Keratinocyte (primary cell): ENCODE measurements at regions not wholly inside any gene's neighbourhood (a gene's known extent, or its start where the extent isn't known, plus 50 kb on each side); places are given as distances from the start of the nearest gene placed in this dataset.

Experiments
- DNase-seq: peaks from one replicate; pipeline ENCODE4 v3.0.0-alpha.2; 2011; ENCODE audit warnings: low read depth, missing footprints, low spot score
- FAIRE-seq: peaks from 2 replicates; lab custom pipeline; 2011; peaks lifted over from hg19 to GRCh38; lab: Jason Lieb, UNC
- H2AFZ ChIP-seq: 2 replicates; pipeline ENCODE4 v1.6.0; 2012; ENCODE audit warnings: low read length, control low read depth, inconsistent platforms; ENCODE audit not compliant: control insufficient read depth
- H3K27ac ChIP-seq: 2 replicates; pipeline ENCODE4 v1.5.1; 2011; ENCODE audit warnings: low read length; ENCODE audit not compliant: control insufficient read depth, insufficient read depth
- H3K27me3 ChIP-seq: 3 replicates; pipeline ENCODE4 v1.6.0; 2011; ENCODE audit warnings: low read length; ENCODE audit not compliant: control insufficient read depth, insufficient read depth; ENCODE audit errors: extremely low read depth
- H3K36me3 ChIP-seq, 2 experiments: 2 replicates in 1 of 2; 3 replicates in 1 of 2; pipeline ENCODE4 v1.5.1; 2011; ENCODE audit warnings: low read length in 2 of 2, mild to moderate bottlenecking in 1 of 2; ENCODE audit not compliant: control insufficient read depth in 2 of 2, insufficient read depth in 2 of 2; ENCODE audit errors: extremely low read depth in 1 of 2
- H3K4me1 ChIP-seq: 3 replicates; pipeline ENCODE4 v1.5.1; 2011; ENCODE audit warnings: low read length; ENCODE audit not compliant: control insufficient read depth, insufficient read depth; ENCODE audit errors: extremely low read depth
- H3K4me2 ChIP-seq: 3 replicates; pipeline ENCODE4 v1.6.0; 2011; ENCODE audit warnings: low read depth, low read length; ENCODE audit not compliant: control insufficient read depth, insufficient read depth; ENCODE audit errors: extremely low read depth
- H3K4me3 ChIP-seq, 3 experiments: fragments of 200-600 bp in 1 of 3; sonication (generic) in 1 of 3; 2 replicates in 2 of 3; 3 replicates in 1 of 3; pipeline ENCODE4 v1.5.1; 2011 to 2016; ENCODE audit warnings: low read length in 3 of 3, mild to moderate bottlenecking in 3 of 3, control low read depth in 2 of 3, inconsistent platforms in 1 of 3, low read depth in 1 of 3, mixed read lengths in 1 of 3, mixed run types in 1 of 3, moderate library complexity in 1 of 3; ENCODE audit not compliant: control insufficient read depth in 2 of 3, insufficient read depth in 2 of 3; ENCODE audit errors: extremely low read depth in 1 of 3
- H3K79me2 ChIP-seq: 2 replicates; pipeline ENCODE4 v1.6.0; 2012; ENCODE audit warnings: low read length; ENCODE audit not compliant: control insufficient read depth, insufficient read depth
- H3K9ac ChIP-seq: 3 replicates; pipeline ENCODE4 v1.6.0; 2011; ENCODE audit warnings: low read length; ENCODE audit not compliant: control insufficient read depth, insufficient read depth; ENCODE audit errors: extremely low read depth
- H3K9me1 ChIP-seq: 3 replicates; pipeline ENCODE4 v1.6.0; 2011; ENCODE audit warnings: low read length; ENCODE audit not compliant: control insufficient read depth, insufficient read depth; ENCODE audit errors: extremely low read depth
- H3K9me3 ChIP-seq: 2 replicates; pipeline ENCODE4 v1.5.1; 2012; ENCODE audit warnings: low read depth, low read length; ENCODE audit not compliant: control insufficient read depth
- H4K20me1 ChIP-seq: 3 replicates; pipeline ENCODE4 v1.6.0; 2011; ENCODE audit warnings: low read length; ENCODE audit not compliant: control insufficient read depth, insufficient read depth; ENCODE audit errors: extremely low read depth
- EZH2 ChIP-seq: IDR thresholded peaks from one replicate; pipeline ENCODE4 v1.6.1; 2012; ENCODE audit warnings: inconsistent platforms, mild to moderate bottlenecking, low read length, moderate library complexity
- dilution Hi-C: fragments of 300-500 bp; cut with MboI; formaldehyde crosslinking; loops from one replicate; pipeline ENCODE4 v1.7.0; 2020; ENCODE audit warnings: low sequenced_read_pairs; ENCODE audit not compliant: extremely low pct_ligation_motif_present
- TF ChIP-seq, protein P1 (sequence below), 3 experiments: IDR thresholded peaks in 1 of 3; conservative IDR thresholded peaks in 1 of 3; optimal IDR thresholded peaks in 1 of 3; 2 replicates in 2 of 3; 3 replicates in 1 of 3; pipeline versions ENCODE3 to v1.5.1; 2011; ENCODE audit warnings: low read length in 3 of 3, mild to moderate bottlenecking in 3 of 3, moderate library complexity in 2 of 3, control low read depth in 1 of 3, inconsistent platforms in 1 of 3; ENCODE audit not compliant: insufficient read depth in 2 of 3; ENCODE audit errors: extremely low read depth in 1 of 3

DNA sequence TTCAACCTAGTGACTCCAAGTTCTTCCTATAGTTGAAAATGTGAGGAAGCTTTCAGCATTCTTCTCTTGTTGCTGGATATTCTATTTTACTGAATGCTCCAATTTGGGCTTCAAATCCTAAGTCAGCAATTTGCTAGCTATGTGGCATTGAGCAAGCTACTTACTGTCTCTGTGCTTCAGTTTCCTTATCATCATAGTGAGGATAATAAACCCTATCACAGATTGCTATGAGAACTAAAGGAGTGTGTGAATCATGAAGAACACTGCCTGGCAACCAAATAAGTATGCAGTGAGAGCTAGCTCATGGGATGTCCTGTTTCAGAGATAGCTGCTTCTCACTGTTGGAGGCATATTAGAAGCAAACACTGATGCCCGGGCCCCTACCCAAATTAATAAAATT is 163.8 kb upstream of the CDIN1 start:
- H3K9me1 ChIP-seq = no peaks in the 10 kb centered on the region
- no peak overlapping the region for H3K27ac ChIP-seq
- no peak overlapping the region for H2AFZ ChIP-seq
- no peaks in the 10 kb centered on the region for H3K9me3 ChIP-seq
- no peaks in the 10 kb centered on the region for H3K27me3 ChIP-seq
- FAIRE-seq (peak; percentile 23), DNase-seq (no peak)
- TF ChIP-seq, protein P1, sequence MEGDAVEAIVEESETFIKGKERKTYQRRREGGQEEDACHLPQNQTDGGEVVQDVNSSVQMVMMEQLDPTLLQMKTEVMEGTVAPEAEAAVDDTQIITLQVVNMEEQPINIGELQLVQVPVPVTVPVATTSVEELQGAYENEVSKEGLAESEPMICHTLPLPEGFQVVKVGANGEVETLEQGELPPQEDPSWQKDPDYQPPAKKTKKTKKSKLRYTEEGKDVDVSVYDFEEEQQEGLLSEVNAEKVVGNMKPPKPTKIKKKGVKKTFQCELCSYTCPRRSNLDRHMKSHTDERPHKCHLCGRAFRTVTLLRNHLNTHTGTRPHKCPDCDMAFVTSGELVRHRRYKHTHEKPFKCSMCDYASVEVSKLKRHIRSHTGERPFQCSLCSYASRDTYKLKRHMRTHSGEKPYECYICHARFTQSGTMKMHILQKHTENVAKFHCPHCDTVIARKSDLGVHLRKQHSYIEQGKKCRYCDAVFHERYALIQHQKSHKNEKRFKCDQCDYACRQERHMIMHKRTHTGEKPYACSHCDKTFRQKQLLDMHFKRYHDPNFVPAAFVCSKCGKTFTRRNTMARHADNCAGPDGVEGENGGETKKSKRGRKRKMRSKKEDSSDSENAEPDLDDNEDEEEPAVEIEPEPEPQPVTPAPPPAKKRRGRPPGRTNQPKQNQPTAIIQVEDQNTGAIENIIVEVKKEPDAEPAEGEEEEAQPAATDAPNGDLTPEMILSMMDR (optimal IDR thresholded peaks at IDR 0.05 in 1 of 3, IDR thresholded peaks at IDR 0.05 in 1 of 3, conservative IDR thresholded peaks at IDR 0.05 in 1 of 3; ENCODE audit: extremely low read depth in 1 of 3, insufficient read depth in 2 of 3, low read length in 3 of 3) = no peak
- TF ChIP-seq EZH2 = no peak
- H4K20me1 ChIP-seq = no peaks in the 10 kb centered on the region
- no peaks in the 10 kb centered on the region for H3K36me3 ChIP-seq
- H3K4me2 ChIP-seq = no peak overlapping the region
- no peaks in the 10 kb centered on the region for H3K79me2 ChIP-seq
- H3K4me1 ChIP-seq = no peaks in the 10 kb centered on the region
- H3K9ac ChIP-seq = no peak overlapping the region
- dilution Hi-C loops = no loop called here
- no peak overlapping the region for H3K4me3 ChIP-seq

DNA sequence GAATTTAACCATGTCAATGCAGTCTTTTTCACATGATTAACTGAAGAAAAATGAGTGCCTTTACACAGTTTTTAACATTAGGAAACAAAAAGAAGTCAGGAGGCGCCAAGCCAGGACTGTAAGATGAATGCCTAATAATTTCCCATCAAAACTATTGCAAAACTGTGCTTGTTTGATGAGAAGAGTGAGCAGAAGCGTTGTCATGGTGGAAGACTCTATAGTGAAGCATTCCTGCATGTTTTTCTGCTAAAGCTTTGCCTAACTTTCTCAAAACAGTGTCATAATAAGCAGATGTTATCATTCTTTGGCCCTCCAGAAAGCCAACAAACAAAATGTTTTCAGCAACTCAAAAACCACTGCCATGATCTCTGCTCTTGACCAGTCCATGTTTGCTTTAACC is 156.8 kb upstream of the CDIN1 start:
- dilution Hi-C loops = no loop called here
- H4K20me1 ChIP-seq = no peaks in the 10 kb centered on the region
- peaks cover 3% of the 10 kb centered on the region for H3K4me1 ChIP-seq
- no peaks in the 10 kb centered on the region for H3K9me1 ChIP-seq
- DNase-seq = no peak
- no peaks in the 10 kb centered on the region for H3K27me3 ChIP-seq
- no peak overlapping the region for H3K27ac ChIP-seq
- no peak for TF ChIP-seq EZH2
- TF ChIP-seq, protein P1 (optimal IDR thresholded peaks at IDR 0.05 in 1 of 3, IDR thresholded peaks at IDR 0.05 in 1 of 3, conservative IDR thresholded peaks at IDR 0.05 in 1 of 3; ENCODE audit: extremely low read depth in 1 of 3, insufficient read depth in 2 of 3, low read length in 3 of 3) = no peak
- no peaks in the 10 kb centered on the region for H3K79me2 ChIP-seq
- no peaks in the 10 kb centered on the region for H3K9me3 ChIP-seq
- no peak overlapping the region for H2AFZ ChIP-seq
- H3K36me3 ChIP-seq = no peaks in the 10 kb centered on the region
- H3K4me2 ChIP-seq = no peak overlapping the region
- FAIRE-seq = peak; percentile 26
- no peak overlapping the region for H3K4me3 ChIP-seq
- no peak overlapping the region for H3K9ac ChIP-seq
